Right renal pelvis (tissue), 4 donors: ENCODE measurements at regions not wholly inside any gene's neighbourhood (a gene's known extent, or its start where the extent isn't known, plus 50 kb on each side); places are given as distances from the start of the nearest gene placed in this dataset.

ENCODE experiments used
- DNase-seq, 4 donors: peaks; one replicate each; pipeline ENCODE4 v3.0.0-alpha.2; 2013; ENCODE audit warnings: low read depth in 4 of 4, low spot score in 3 of 4, missing footprints in 1 of 4

GRCh38 chr3:155029941-155030340, 50.2 kb upstream of the MME start:
- no peak for DNase-seq

DNA sequence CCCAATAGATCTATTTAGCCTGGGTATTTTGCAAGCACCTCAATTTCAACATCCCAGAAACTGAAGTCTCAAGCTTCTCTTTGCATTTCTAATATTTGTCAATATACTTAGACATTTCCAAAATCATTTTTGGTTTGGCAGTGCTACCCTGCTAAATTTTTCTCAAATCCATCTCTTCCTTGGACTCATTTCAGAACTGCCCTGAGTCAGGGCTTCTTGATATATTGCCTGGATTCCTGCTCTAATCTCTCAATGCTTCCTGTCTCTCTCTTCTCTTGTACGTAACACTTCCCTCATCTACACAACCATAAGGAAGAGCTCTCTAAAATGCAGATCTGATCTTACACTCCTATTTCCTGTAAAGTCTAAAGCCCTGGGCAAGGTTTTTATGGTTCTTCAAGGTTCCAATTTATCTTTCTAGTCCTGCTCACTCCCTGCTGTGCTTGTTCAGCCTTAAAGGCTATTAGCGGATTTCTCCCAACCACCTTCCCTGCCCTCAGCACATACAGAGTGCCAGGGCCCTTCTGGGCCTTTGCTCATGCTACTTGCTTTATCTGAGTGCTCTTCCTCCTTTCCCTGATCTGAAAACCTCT, 53.0 kb upstream of the MME start:
- DNase-seq: no peak

DNA sequence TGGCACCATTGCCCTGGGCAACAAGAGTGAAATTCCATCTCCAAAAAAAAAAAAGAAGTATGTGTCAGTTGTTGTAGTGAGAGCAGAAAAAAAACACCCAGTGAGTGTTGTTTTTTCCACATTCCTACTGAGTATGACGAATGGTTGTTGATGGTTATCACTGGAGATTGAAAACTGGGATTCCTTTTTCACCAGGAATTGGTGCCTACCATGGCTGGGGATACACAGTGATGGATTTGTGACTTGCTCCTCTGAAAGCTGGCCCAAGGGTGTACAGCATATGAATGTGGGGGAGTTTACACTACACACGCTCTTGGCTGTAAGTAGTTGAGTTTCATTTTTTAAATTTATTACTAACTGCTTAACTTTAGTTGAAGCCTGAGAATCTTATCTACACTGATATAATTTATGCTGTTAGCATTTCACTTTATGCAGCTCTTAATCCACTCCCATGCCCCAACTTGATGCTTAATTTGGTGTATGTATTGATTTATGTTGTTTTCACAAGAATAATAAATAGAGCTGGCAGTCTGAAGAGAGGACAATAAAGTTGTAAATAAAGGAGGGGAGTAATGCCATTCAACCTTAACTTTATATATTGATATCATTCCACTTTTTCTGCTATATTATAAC, 56.0 kb upstream of the MME start:
- DNase-seq: no peak

- DNase-seq: no peak
Observed at GRCh38 chr3:155022896-155023295, 57.2 kb upstream of the MME start.

GRCh38 chr3:155019575-155019974, 60.5 kb upstream of the MME start:
- DNase-seq: no peak

- no peak for DNase-seq
Observed at GRCh38 chr3:155018621-155019330, 61.3 kb upstream of the MME start.

- no peak for DNase-seq
Observed at GRCh38 chr3:155015776-155016436, 64.2 kb upstream of the MME start.

- no peak for DNase-seq
Observed at GRCh38 chr3:155014953-155015352, 65.2 kb upstream of the MME start.

DNA sequence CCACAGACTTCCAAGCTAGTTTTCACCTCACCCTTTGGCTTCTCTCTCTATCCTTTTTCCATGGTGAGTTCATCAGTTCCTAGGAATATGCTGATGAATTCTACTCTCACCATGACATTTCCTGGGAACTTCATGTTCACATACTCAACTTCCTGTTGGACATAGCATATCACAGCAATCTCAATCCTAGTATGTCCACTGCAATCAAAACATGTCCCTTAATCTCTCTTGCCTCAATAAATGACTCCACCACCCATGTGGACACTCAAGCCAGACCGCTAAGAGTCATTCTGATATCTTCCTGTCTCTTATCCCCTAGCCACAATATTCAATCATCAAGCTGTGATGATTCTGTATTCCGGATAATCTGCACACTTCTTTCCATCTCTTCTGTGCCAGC, 66.7 kb upstream of the MME start:
- DNase-seq: no peak

DNA sequence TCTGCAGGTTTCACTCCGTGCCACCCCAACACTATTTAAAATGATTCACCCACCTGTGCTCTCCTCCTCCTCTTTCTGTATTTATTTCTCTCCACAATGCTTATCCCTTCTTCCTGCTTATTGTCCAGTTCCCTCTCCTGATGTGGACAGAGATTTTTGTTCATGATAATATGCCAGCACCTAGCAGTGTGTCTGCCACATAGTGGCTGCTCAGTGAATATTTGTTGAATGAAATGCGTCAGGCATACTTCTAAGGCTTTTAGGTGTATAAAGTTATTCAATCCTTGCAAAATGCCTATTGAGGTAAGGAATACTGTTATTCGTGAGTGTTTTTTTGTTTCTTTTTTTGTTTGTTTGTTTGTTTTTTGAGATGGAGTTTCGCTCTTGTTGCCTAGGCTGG, 67.5 kb upstream of the MME start:
- DNase-seq: no peak

GRCh38 chr3:155010416-155010815, 69.7 kb upstream of the MME start:
- DNase-seq: no peak

DNA sequence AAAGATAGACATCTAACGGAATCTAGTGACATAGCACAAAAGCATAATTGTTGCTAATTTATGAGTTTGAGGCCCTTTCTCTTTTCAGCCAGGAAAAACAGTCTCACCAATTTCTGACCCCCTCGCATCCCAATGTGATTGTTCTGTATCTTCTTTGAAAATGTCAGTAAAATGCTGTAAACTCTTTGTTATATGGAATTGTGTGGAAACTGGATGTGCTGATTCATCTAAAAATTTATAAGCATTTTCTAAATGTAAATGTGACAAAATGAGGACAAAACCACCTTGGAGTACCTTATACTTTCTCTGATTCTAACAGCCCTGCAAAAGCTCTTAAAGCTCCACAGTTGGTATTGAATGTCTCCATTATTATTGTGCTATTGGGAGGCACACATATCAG, 70.9 kb upstream of the MME start:
- no peak for DNase-seq

DNA sequence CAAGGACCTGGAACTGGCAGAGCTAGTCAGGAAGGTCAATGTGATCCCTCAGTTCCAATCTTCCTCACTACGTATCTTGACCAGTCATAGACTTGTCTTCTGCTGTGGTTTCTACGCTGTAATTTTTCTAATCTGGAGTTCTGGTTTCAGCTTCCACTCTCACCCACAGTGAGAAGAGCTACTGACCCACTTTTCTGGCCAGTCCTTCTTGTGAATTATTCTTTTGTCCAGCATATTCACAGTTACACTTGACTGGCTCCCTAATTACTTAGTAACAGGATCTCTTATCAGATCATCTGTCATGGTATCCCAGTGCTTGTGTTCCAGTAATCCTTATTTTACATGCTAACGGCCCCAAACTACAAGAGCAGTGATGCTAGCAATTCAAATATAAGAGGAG, 72.4 kb upstream of the MME start:
- DNase-seq: no peak

GRCh38 chr3:155001289-155002010, 78.7 kb upstream of the MME start:
- DNase-seq: no peak

GRCh38 chr3:154992655-154993054, 87.5 kb upstream of the MME start:
- DNase-seq: no peak

- DNase-seq: no peak
Observed at GRCh38 chr3:154990543-154990942, 89.6 kb upstream of the MME start.

DNA sequence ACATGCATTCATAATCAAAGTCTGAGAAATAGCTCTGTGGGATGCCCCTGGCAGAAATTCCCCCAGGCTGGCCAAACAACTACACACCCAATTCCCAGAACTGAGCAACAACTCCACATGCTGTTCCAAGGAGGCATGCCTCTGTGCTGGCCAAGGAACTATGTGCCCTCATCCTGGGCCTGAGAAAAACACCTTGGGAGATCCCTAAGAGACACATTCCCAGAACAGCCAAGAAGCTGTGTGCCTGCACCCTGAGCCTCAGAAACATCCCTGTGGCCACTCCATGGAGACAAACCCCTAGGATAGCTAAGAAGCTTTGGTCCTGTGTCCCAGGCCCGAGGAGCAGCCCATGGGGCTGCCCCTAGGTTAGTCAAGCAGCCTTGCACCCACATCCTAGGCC, 92.3 kb upstream of the MME start:
- DNase-seq: no peak

- peak in 1 of 4 donors; percentile 5 for DNase-seq
Observed at GRCh38 chr3:154981664-154982063, 98.5 kb upstream of the MME start.

DNA sequence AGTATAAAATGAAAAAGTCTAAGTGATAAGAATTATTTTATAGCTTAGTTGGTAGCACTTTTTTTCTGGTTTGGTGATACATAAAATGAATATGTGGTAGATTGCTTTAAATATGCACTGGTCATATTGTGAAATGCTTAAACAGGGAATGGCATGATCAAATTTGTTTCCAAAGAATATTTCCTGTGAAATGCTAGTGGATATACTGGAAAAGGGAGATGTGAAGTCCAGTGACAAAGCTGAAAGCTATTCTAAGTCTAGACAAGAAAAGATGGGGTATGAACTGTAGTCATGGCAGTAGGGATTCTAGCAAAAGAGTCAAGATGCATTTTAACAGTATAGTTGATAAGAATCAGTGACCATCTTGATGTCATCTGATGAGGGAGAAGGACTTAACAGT, 98.9 kb upstream of the MME start:
- no peak for DNase-seq

GRCh38 chr3:154979331-154979730, 100.8 kb upstream of the MME start:
- no peak for DNase-seq

DNA sequence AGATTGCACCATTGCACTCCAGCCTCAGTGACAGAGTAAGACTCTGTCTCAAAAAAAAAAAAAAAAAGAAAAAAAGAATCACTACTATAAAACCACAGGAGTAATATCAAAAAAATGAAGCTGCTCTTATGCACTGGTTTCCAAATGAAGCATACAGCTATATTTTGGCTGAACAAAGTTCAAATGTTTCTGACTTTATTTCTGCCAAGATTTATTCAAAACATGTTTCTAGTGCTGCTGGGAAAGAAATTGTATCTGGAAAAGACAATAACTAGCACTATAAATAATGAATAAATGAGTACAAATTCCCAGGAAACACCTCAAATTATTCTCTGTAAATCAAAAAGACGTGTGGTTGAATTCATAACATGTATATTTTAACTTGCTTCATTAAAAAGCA, 102.5 kb upstream of the MME start:
- no peak for DNase-seq
